Ramos (cell line): ENCODE measurements at regions not wholly inside any gene's neighbourhood (a gene's known extent, or its start where the extent isn't known, plus 50 kb on each side); places are given as distances from the start of the nearest gene placed in this dataset.

Experiments used
- in situ Hi-C: fragments of 300-500 bp; cut with MboI; formaldehyde crosslinking; loops from one replicate; pipeline ENCODE4 v1.14.3; 2022; ENCODE audit warnings: low sequenced_read_pairs; ENCODE audit not compliant: unreplicated experiment

GRCh38 chr15:87340370-87340769 lies 916.2 kb downstream of the NTRK3 start:
- in situ Hi-C loops = no loop called here

GRCh38 chr15:87326269-87326668 lies 930.3 kb downstream of the NTRK3 start:
- in situ Hi-C loops = no loop called here

GRCh38 chr15:87322870-87323269 lies 933.7 kb downstream of the NTRK3 start:
- in situ Hi-C loops = no loop called here

DNA sequence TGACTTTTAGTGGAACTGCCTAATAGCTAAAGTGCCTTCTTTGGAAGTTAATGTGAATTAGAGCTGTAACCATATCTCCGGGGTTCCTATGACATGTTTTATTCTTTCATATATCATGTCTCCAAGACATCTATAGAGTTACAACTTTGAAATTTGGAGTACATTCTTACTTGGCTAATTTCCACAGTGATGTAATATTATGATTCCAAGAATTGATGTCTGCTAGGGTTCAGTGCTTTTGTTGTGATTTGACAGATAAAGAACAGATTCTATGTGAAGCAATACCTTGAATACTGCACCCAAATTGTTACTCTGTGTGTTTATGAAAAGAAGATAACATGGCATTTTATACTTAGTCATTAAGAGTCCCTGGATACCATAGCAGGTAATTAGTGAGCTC lies 934.3 kb downstream of the NTRK3 start:
- in situ Hi-C loops = no loop called here

DNA sequence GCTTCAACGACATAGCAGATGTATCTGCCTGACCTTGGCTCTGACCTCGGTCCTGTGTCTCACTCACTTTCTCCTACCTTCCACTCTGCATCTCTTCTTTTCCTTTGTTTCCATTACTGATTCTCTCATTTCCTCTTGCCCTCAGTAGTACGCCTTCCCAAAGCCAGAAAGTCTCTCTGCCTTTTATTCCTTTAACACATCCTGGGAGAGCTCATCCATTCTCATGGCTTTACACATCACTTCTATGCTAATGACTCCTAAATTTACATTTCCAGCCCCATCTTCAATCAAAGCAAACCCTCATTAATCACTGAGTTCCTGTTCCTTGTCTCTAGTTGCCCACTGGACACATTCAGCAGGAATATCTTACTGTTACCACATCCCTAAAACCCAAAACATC lies 938.6 kb downstream of the NTRK3 start:
- in situ Hi-C loops = no loop called here

GRCh38 chr15:87312221-87312620 lies 944.3 kb downstream of the NTRK3 start:
- in situ Hi-C loops = no loop called here

DNA sequence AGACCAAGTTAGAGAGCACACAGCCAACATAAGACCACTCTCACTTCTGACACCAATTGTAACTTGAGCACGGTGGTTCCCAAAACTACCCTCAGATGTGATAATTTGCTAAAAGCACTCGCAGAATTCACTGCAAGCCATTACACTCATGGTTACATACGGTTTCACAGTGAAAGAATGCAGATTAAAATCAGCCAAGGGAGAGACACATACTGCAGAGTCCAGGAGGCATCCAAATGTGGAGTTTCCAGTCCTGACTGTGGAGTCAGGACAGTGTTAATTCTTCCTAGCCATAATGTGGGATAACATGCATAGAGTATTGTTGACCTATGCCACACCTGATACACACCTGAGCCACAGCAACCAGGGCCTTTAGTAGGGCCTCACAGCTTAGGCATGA lies 956.4 kb downstream of the NTRK3 start:
- in situ Hi-C loops = no loop called here

GRCh38 chr15:87294854-87295253 lies 961.7 kb downstream of the NTRK3 start:
- in situ Hi-C loops = no loop called here

DNA sequence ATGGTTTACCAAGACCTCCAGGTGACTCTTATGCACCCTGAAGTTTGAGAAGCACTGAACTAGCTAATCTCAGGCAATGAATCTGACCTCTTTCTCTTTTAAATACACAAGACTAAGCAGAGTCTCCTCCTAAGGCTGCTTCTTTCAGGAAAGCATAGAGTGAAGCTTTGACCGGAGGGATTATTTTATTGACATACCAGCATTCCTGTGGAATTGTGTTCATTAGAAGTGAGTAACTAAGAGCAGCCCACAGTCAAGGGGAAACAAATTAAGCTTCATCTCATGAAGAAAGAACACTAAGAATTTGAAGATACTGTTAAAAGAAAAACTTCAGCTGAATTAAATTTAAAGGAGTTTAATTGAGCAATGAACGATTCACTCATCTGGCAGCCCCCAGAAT lies 963.5 kb downstream of the NTRK3 start:
- in situ Hi-C loops = no loop called here

- in situ Hi-C loops = no loop called here
These were observed 969.4 kb downstream of the NTRK3 start for GRCh38 chr15:87287156-87287555.

- in situ Hi-C loops = no loop called here
These were observed 987.0 kb downstream of the NTRK3 start for GRCh38 chr15:87269566-87269965.

DNA sequence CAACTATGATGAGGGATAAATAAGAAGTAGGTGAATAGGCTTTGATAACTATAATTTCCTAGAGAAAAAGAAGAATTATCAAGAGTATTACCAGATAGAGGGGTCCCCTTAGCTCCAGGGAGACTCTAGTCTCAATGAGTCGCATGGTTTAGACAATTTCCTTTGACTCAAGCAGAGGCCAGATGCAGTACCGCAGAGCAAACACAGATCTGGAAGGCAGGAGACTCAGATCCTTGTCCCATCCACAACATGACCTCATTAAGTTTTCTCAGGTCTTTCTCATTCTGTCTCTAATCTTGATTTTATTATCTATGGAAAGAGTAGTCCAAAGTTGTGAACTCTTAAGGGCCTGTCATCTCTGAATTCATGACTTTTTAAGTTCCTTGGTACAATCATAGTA lies 987.9 kb downstream of the NTRK3 start:
- in situ Hi-C loops = no loop called here

GRCh38 chr15:87267798-87268197 lies 988.7 kb downstream of the NTRK3 start:
- in situ Hi-C loops = no loop called here

DNA sequence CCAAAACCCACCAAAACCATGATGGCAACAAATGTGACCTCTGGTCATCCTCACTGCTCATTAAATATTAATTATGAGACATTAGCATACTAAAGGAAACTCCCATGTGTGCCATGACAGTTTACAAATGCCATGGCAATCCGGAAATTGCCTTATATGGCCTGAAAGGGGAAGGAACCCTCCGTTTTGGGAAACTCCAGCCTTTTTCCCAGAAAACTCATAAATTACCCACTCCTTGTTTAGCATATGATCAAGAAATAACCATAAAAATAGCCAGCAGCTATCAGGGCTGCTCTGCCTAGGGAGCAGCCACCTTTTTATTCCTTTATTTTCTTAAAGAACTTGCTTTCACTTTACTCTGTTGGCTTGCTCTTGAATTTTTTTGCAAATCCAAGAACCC lies 992.7 kb downstream of the NTRK3 start:
- in situ Hi-C loops = no loop called here

GRCh38 chr15:87263296-87263695 lies 993.2 kb downstream of the NTRK3 start:
- in situ Hi-C loops = no loop called here

- in situ Hi-C loops = no loop called here
These were observed 1010.9 kb downstream of the NTRK3 start for GRCh38 chr15:87245592-87245991.

DNA sequence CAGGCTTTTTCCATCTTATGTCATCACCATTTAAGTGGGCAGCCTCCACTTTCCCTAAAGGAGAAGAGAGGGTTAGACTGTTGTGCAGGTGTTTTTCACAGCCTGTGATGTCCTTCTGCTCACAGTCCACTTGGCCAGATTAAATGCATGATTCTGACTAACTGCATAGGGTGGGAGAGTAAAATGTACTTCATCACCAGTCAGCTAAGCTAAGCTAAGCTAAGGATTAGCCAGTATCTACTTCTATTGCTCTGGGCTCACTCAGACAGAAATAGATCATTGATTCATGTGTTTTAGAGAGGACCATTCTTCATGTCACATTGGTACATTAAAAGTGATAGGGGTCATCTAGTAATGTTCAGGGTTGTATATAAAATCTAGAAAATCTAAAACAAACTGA lies 1013.1 kb downstream of the NTRK3 start:
- in situ Hi-C loops = no loop called here

GRCh38 chr15:87239582-87240230 lies 1016.8 kb downstream of the NTRK3 start:
- in situ Hi-C loops = no loop called here

DNA sequence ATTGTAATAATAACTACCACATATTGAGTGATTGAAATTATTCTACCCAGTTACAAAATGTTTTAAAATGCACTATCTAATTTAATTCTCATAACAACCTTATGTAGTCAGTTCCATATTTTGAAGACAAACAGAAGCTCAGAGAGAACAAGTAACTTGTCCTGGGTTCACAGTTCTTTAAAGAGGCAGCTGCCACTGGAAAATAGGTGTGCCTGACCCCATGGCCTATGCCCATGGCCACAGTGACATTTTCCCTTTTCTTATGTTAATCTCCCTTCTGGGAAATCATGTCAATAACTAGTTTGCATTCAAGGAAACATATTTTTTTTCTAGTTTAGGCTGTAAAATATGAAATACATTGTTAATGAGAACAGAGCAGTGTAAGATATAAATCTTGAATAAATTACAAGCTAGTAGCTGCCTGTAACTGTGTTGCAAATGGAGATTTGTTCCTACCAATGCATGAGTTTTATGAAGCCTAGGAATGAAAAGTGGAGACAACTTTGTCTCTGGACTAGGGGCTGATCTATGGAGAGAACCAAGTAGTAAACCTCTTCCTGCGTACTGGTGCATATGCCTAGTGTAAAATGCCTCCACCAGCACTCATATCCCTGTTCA lies 1018.0 kb downstream of the NTRK3 start:
- in situ Hi-C loops = no loop called here

GRCh38 chr15:87228460-87228859 lies 1028.1 kb downstream of the NTRK3 start:
- in situ Hi-C loops = no loop called here

DNA sequence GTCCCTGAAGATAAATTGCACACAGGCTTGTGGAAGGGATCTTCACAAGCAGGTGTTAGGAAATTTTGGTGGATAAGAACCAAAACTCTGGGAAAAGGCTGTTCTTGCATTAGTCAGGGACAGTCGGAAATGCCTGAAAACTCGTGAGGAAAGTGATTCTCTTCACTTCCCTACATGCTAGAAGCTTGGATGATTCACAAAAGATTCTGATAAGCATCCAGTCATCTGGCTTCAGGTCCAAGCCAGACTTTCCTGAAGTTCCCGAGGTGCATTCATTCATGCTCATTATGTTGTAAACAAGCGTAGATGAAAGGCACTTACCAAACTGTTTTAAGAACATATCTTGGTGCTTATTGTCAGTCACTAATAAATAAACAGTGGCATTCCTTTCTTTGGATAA lies 1028.7 kb downstream of the NTRK3 start:
- in situ Hi-C loops = no loop called here

- in situ Hi-C loops = no loop called here
These were observed 1031.1 kb downstream of the NTRK3 start for GRCh38 chr15:87225436-87225835.
